GM18873 (cell line): ENCODE measurements at regions not wholly inside any gene's neighbourhood (a gene's known extent, or its start where the extent isn't known, plus 50 kb on each side); places are given as distances from the start of the nearest gene placed in this dataset.
A peak's percentile ranks its signal among the peaks of the same experiment; 100 is the strongest.
"Not testable (repeated sequence)": the region's sequence is repeated elsewhere in the genome, so short reads cannot be mapped to it uniquely, and the experiment has no call there.

ENCODE experiments used
- ATAC-seq: cut with Tn5 transposase; IDR thresholded peaks from one replicate; pipeline ENCODE4 v1.9.1; 2021; ENCODE audit warnings: mild to moderate bottlenecking, moderate library complexity, moderate number of reproducible peaks; ENCODE audit not compliant: unreplicated experiment, low FRiP score

- no peak for ATAC-seq
Measured at GRCh38 chr7:149608168-149608567, 110.6 kb upstream of the ZNF746 start.

GRCh38 chr7:149607683-149608082 is 110.1 kb upstream of the ZNF746 start:
- ATAC-seq: no peak

GRCh38 chr7:149606826-149607225 is 109.2 kb upstream of the ZNF746 start:
- ATAC-seq: no peak

- ATAC-seq: no peak
Measured at GRCh38 chr7:149605696-149606095, 108.1 kb upstream of the ZNF746 start.

- no peak for ATAC-seq
Measured at GRCh38 chr7:149604521-149604920, 106.9 kb upstream of the ZNF746 start.

GRCh38 chr7:149600669-149601330 is 103.2 kb upstream of the ZNF746 start:
- peak; percentile 96 for ATAC-seq

GRCh38 chr7:149599636-149600206 is 102.1 kb upstream of the ZNF746 start:
- ATAC-seq: peak; percentile 36

GRCh38 chr7:149598721-149599308 is 101.2 kb upstream of the ZNF746 start:
- ATAC-seq: no peak

- not testable (repeated sequence) for ATAC-seq
Measured at GRCh38 chr7:149597789-149598188, 100.2 kb upstream of the ZNF746 start.

GRCh38 chr7:149595541-149595940 is 97.9 kb upstream of the ZNF746 start:
- no peak for ATAC-seq

- no peak for ATAC-seq
Measured at GRCh38 chr7:149595078-149595477, 97.5 kb upstream of the ZNF746 start.

GRCh38 chr7:149588930-149589329 is 91.3 kb upstream of the ZNF746 start:
- no peak for ATAC-seq

GRCh38 chr7:149586646-149587645 is 89.3 kb upstream of the ZNF746 start:
- no peak for ATAC-seq

GRCh38 chr7:149584530-149584929 is 86.9 kb upstream of the ZNF746 start:
- ATAC-seq: no peak

- no peak for ATAC-seq
Measured at GRCh38 chr7:149584009-149584408, 86.4 kb upstream of the ZNF746 start.

- ATAC-seq: no peak
Measured at GRCh38 chr7:149580328-149580727, 82.7 kb upstream of the ZNF746 start.

- not testable (repeated sequence) for ATAC-seq
Measured at GRCh38 chr7:149579365-149579764, 81.8 kb upstream of the ZNF746 start.

GRCh38 chr7:149574428-149574827 is 76.8 kb upstream of the ZNF746 start:
- ATAC-seq: not testable (repeated sequence)

- ATAC-seq: no peak
Measured at GRCh38 chr7:149573519-149573918, 75.9 kb upstream of the ZNF746 start.

GRCh38 chr7:149572920-149573319 is 75.3 kb upstream of the ZNF746 start:
- not testable (repeated sequence) for ATAC-seq

GRCh38 chr7:149570784-149571183 is 73.2 kb upstream of the ZNF746 start:
- ATAC-seq: no peak
